ENCODE measurements at regions not wholly inside any gene's neighbourhood (a gene's known extent, or its start where the extent isn't known, plus 50 kb on each side); places are given as distances from the start of the nearest gene placed in this dataset.

DNA sequence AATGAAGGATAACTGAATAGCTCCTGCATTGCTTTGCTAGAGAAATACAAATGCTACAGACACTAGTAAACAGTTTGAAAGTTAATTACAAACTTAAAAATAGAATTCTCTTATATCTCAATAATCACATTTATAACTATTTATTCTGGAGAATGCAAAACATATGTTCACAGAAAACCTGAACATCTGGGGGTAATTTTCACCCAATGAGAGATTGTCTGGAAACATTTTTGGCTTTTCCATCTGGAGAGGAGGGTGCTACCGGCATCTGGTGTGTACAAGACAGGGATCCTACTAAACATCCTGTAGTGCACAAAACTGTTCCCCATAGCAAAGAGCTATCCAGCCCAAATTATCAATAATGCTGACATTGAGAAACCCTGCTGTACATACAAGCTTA is 378.4 kb upstream of the CHORDC1 start:
- Histone ChIP-seq H3K79me1 (ENCODE audit: low read length) (no peaks in the 10 kb centered on the region), H4K8ac (ENCODE audit: low read depth, low read length) (no peak overlapping the region), H3K4ac (ENCODE audit: low read depth, low read length) (no peak overlapping the region), H3K27me3 (ENCODE audit: insufficient read depth, low read length, poor library complexity) (no peaks in the 10 kb centered on the region), H3K56ac (ENCODE audit: low read length) (no peak overlapping the region), H2AK5ac (ENCODE audit: low read length) (no peak overlapping the region), H3K23ac (ENCODE audit: low read length) (no peak overlapping the region), H3K4me2 (ENCODE audit: low read length) (no peak overlapping the region), H3K18ac (ENCODE audit: low read length) (no peak overlapping the region), H2BK5ac (ENCODE audit: low read length) (no peak overlapping the region), H2BK120ac (ENCODE audit: low read depth, low read length) (no peak overlapping the region), H3K27ac (ENCODE audit: low read depth, low read length) (no peak overlapping the region), H4K5ac (ENCODE audit: low read length) (no peak overlapping the region), H2BK15ac (replicated peaks; ENCODE audit: low read depth) (no peak overlapping the region), H3K4me3 (ENCODE audit: low read length) (no peak overlapping the region), H3K9ac (ENCODE audit: low read length) (no peak overlapping the region), H3K4me1 (ENCODE audit: control insufficient read depth, low read depth, low read length) (no peaks in the 10 kb centered on the region), H3K36me3 (ENCODE audit: control insufficient read depth, insufficient read depth, low read length) (no peaks in the 10 kb centered on the region), H3K79me2 (ENCODE audit: control insufficient read depth, insufficient read depth, low read length) (no peaks in the 10 kb centered on the region)
- no peak for DNase-seq
- no CpG with 5 or more reads among the region's 1 CpG for WGBS (ENCODE audit: extremely low coverage, insufficient coverage, low lambda C conversion rate)

DNA sequence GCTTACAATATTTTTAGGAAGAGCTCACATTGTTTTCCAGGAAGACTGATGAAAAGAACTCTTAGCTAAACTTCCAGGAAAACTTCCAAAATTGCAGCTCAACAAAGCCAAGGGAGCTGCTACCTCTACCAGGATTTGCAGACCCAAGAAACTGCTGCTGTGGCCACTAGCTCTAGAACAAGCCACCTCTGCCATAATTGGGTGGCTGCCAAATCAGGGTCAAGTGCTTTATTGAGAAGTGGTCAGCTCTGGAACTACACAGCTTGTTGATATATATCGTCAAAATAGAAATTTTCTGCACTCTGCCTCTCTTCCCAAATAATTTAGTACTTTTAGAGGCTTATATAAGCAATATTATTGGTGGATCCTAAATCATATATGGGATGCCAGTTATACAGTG is 371.8 kb upstream of the CHORDC1 start:
- Histone ChIP-seq H3K4me3 (ENCODE audit: low read length) (no peak overlapping the region), H2BK15ac (replicated peaks; ENCODE audit: low read depth) (no peak overlapping the region), H3K9ac (ENCODE audit: low read length) (no peak overlapping the region), H3K18ac (ENCODE audit: low read length) (no peak overlapping the region), H2BK120ac (ENCODE audit: low read depth, low read length) (no peak overlapping the region), H4K5ac (ENCODE audit: low read length) (no peak overlapping the region), H3K27me3 (ENCODE audit: insufficient read depth, low read length, poor library complexity) (no peaks in the 10 kb centered on the region), H2AK5ac (ENCODE audit: low read length) (no peak overlapping the region), H3K36me3 (ENCODE audit: control insufficient read depth, insufficient read depth, low read length) (no peaks in the 10 kb centered on the region), H3K79me2 (ENCODE audit: control insufficient read depth, insufficient read depth, low read length) (no peaks in the 10 kb centered on the region), H3K79me1 (ENCODE audit: low read length) (no peaks in the 10 kb centered on the region), H3K23ac (ENCODE audit: low read length) (no peak overlapping the region), H3K56ac (ENCODE audit: low read length) (no peak overlapping the region), H3K4me1 (ENCODE audit: control insufficient read depth, low read depth, low read length) (no peaks in the 10 kb centered on the region), H3K4me2 (ENCODE audit: low read length) (no peak overlapping the region), H2BK5ac (ENCODE audit: low read length) (no peak overlapping the region), H3K27ac (ENCODE audit: low read depth, low read length) (no peak overlapping the region), H3K4ac (ENCODE audit: low read depth, low read length) (no peak overlapping the region), H4K8ac (ENCODE audit: low read depth, low read length) (no peak overlapping the region)
- peak; percentile 5 for DNase-seq
- no CpG with 5 or more reads among the region's 1 CpG for WGBS (ENCODE audit: extremely low coverage, insufficient coverage, low lambda C conversion rate)

DNA sequence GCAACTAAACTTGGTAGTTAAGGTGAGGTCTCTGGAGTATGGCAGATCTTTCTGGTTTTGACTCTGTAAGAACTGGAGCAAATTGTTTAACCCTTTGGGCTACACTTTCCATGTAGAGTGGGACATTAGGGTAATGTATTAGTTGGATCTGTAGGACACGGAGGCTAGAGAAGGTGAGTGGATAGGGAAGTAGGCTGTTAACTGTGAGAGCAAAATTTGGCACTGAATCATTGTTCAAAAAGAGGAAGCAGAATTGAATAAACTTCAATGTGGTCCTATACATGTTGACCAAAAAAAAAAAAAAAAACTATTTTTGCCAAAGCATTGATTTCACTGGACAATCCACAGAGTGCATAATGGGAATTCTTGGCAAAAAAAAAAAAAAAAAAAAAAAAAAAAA is 370.2 kb upstream of the CHORDC1 start:
- Histone ChIP-seq H3K9ac (ENCODE audit: low read length) (no peak overlapping the region), H2BK15ac (replicated peaks; ENCODE audit: low read depth) (no peak overlapping the region), H3K4me1 (ENCODE audit: control insufficient read depth, low read depth, low read length) (no peaks in the 10 kb centered on the region), H2AK5ac (ENCODE audit: low read length) (no peak overlapping the region), H3K18ac (ENCODE audit: low read length) (no peak overlapping the region), H3K23ac (ENCODE audit: low read length) (no peak overlapping the region), H3K79me2 (ENCODE audit: control insufficient read depth, insufficient read depth, low read length) (no peaks in the 10 kb centered on the region), H3K27me3 (ENCODE audit: insufficient read depth, low read length, poor library complexity) (no peaks in the 10 kb centered on the region), H3K36me3 (ENCODE audit: control insufficient read depth, insufficient read depth, low read length) (no peaks in the 10 kb centered on the region), H3K27ac (ENCODE audit: low read depth, low read length) (no peak overlapping the region), H2BK120ac (ENCODE audit: low read depth, low read length) (no peak overlapping the region), H4K5ac (ENCODE audit: low read length) (no peak overlapping the region), H3K56ac (ENCODE audit: low read length) (no peak overlapping the region), H3K4ac (ENCODE audit: low read depth, low read length) (no peak overlapping the region), H3K4me2 (ENCODE audit: low read length) (no peak overlapping the region), H4K8ac (ENCODE audit: low read depth, low read length) (no peak overlapping the region), H3K4me3 (ENCODE audit: low read length) (no peak overlapping the region), H3K79me1 (ENCODE audit: low read length) (no peaks in the 10 kb centered on the region), H2BK5ac (ENCODE audit: low read length) (no peak overlapping the region)
- no CpG with 5 or more reads among the region's 1 CpG for WGBS (ENCODE audit: extremely low coverage, insufficient coverage, low lambda C conversion rate)
- DNase-seq = no peak

DNA sequence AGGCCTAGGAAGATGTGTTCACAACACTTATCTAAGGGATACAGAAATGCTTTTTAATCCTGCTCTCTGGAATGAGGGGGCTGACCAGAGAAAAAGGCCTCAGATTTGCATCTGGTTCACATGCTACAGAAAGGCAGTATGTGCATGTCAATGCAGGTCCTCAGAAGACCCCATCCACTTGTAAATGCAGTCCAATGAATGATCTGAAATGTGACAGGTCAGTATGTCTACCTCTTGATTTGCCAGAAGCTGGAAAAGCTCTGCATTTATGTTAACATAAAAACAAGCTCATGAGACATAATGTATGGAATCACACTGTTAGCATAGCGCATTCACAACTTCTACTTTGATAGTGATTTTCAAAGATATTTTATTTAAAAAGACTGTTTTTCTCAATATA is 367.4 kb upstream of the CHORDC1 start:
- Histone ChIP-seq H3K9ac (ENCODE audit: low read length) (no peak overlapping the region), H3K4me1 (ENCODE audit: control insufficient read depth, low read depth, low read length) (no peaks in the 10 kb centered on the region), H3K23ac (ENCODE audit: low read length) (no peak overlapping the region), H2BK15ac (replicated peaks; ENCODE audit: low read depth) (no peak overlapping the region), H3K27me3 (ENCODE audit: insufficient read depth, low read length, poor library complexity) (no peaks in the 10 kb centered on the region), H3K56ac (ENCODE audit: low read length) (no peak overlapping the region), H3K79me2 (ENCODE audit: control insufficient read depth, insufficient read depth, low read length) (no peaks in the 10 kb centered on the region), H3K4ac (ENCODE audit: low read depth, low read length) (no peak overlapping the region), H3K4me3 (ENCODE audit: low read length) (no peak overlapping the region), H4K8ac (ENCODE audit: low read depth, low read length) (no peak overlapping the region), H3K18ac (ENCODE audit: low read length) (no peak overlapping the region), H3K27ac (ENCODE audit: low read depth, low read length) (no peak overlapping the region), H3K4me2 (ENCODE audit: low read length) (no peak overlapping the region), H2BK120ac (ENCODE audit: low read depth, low read length) (no peak overlapping the region), H2BK5ac (ENCODE audit: low read length) (no peak overlapping the region), H3K36me3 (ENCODE audit: control insufficient read depth, insufficient read depth, low read length) (no peaks in the 10 kb centered on the region), H4K5ac (ENCODE audit: low read length) (no peak overlapping the region), H2AK5ac (ENCODE audit: low read length) (no peak overlapping the region), H3K79me1 (ENCODE audit: low read length) (no peaks in the 10 kb centered on the region)
- WGBS (ENCODE audit: extremely low coverage, insufficient coverage, low lambda C conversion rate) = no CpG with 5 or more reads among the region's 1 CpG
- DNase-seq = no peak

DNA sequence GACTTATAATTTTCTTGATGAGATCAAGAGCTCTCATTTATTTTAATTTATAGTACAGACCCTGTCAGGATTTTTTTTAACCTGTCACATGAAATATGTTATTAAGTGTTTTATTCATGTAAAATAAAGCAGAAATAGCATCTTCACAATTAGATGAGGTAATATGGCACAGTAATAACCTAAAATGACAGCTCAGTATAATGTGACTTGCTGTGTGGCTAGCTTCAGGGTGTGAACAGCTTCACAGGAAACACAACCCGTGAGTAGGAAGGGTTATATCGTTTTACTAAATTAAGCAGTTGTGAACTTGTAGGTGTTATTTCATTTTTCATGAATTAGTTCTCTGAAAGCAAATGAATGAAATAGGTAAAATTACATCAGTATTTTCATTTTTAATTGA is 366.9 kb upstream of the CHORDC1 start:
- H3K4me3 ChIP-seq (ENCODE audit: low read length) = no peak overlapping the region
- H3K18ac ChIP-seq (ENCODE audit: low read length) = no peak overlapping the region
- H3K79me2 ChIP-seq (ENCODE audit: control insufficient read depth, insufficient read depth, low read length) = no peaks in the 10 kb centered on the region
- no peak overlapping the region for H2BK5ac ChIP-seq (ENCODE audit: low read length)
- no peak overlapping the region for H2BK15ac ChIP-seq (replicated peaks; ENCODE audit: low read depth)
- H4K8ac ChIP-seq (ENCODE audit: low read depth, low read length) = no peak overlapping the region
- H3K9ac ChIP-seq (ENCODE audit: low read length) = no peak overlapping the region
- no peak for DNase-seq
- no peak overlapping the region for H2AK5ac ChIP-seq (ENCODE audit: low read length)
- no peak overlapping the region for H4K5ac ChIP-seq (ENCODE audit: low read length)
- no peak overlapping the region for H3K23ac ChIP-seq (ENCODE audit: low read length)
- H3K4ac ChIP-seq (ENCODE audit: low read depth, low read length) = no peak overlapping the region
- no peaks in the 10 kb centered on the region for H3K79me1 ChIP-seq (ENCODE audit: low read length)
- no peak overlapping the region for H2BK120ac ChIP-seq (ENCODE audit: low read depth, low read length)
- no peaks in the 10 kb centered on the region for H3K27me3 ChIP-seq (ENCODE audit: insufficient read depth, low read length, poor library complexity)
- no peaks in the 10 kb centered on the region for H3K4me1 ChIP-seq (ENCODE audit: control insufficient read depth, low read depth, low read length)
- H3K36me3 ChIP-seq (ENCODE audit: control insufficient read depth, insufficient read depth, low read length) = no peaks in the 10 kb centered on the region
- H3K27ac ChIP-seq (ENCODE audit: low read depth, low read length) = no peak overlapping the region
- no peak overlapping the region for H3K56ac ChIP-seq (ENCODE audit: low read length)
- H3K4me2 ChIP-seq (ENCODE audit: low read length) = no peak overlapping the region
- no CpG with 5 or more reads among the region's 2 CpGs for WGBS (ENCODE audit: extremely low coverage, insufficient coverage, low lambda C conversion rate)

DNA sequence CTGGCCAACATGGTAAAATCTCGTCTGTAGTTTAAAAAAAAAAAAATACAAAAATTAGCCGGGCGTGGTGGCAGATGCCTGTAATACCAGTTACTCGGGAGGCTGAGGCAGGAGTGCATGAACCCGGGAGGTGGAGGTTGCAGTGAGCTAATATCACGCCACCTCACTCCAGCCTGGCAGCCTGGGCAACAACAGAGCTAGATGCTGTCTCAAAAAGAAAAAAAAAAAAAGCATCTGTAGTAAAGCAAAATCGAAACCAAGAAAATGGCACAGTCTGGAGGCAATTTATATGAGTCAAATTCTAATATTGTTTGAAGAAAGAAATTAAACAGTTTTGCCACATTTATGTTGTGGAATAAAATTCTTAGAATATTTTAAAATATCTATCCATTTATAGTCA is 365.0 kb upstream of the CHORDC1 start:
- H3K27me3 ChIP-seq (ENCODE audit: insufficient read depth, low read length, poor library complexity) = no peaks in the 10 kb centered on the region
- no peak overlapping the region for H3K9ac ChIP-seq (ENCODE audit: low read length)
- H3K79me1 ChIP-seq (ENCODE audit: low read length) = no peaks in the 10 kb centered on the region
- peak overlapping the region; percentile 3 for H3K4ac ChIP-seq (ENCODE audit: low read depth, low read length)
- no CpG with 5 or more reads among the region's 7 CpGs for WGBS (ENCODE audit: extremely low coverage, insufficient coverage, low lambda C conversion rate)
- no peak overlapping the region for H2AK5ac ChIP-seq (ENCODE audit: low read length)
- H2BK5ac ChIP-seq (ENCODE audit: low read length) = no peak overlapping the region
- no peak overlapping the region for H4K5ac ChIP-seq (ENCODE audit: low read length)
- H3K18ac ChIP-seq (ENCODE audit: low read length) = no peak overlapping the region
- H4K8ac ChIP-seq (ENCODE audit: low read depth, low read length) = no peak overlapping the region
- H3K23ac ChIP-seq (ENCODE audit: low read length) = no peak overlapping the region
- H3K4me3 ChIP-seq (ENCODE audit: low read length) = no peak overlapping the region
- no peak overlapping the region for H2BK15ac ChIP-seq (replicated peaks; ENCODE audit: low read depth)
- no peaks in the 10 kb centered on the region for H3K4me1 ChIP-seq (ENCODE audit: control insufficient read depth, low read depth, low read length)
- H3K4me2 ChIP-seq (ENCODE audit: low read length) = no peak overlapping the region
- no peak overlapping the region for H3K56ac ChIP-seq (ENCODE audit: low read length)
- H3K79me2 ChIP-seq (ENCODE audit: control insufficient read depth, insufficient read depth, low read length) = no peaks in the 10 kb centered on the region
- no peak overlapping the region for H3K27ac ChIP-seq (ENCODE audit: low read depth, low read length)
- no peak for DNase-seq
- no peak overlapping the region for H2BK120ac ChIP-seq (ENCODE audit: low read depth, low read length)
- no peaks in the 10 kb centered on the region for H3K36me3 ChIP-seq (ENCODE audit: control insufficient read depth, insufficient read depth, low read length)

All from mesendoderm (in vitro differentiated cells).